ENCODE measurements at regions not wholly inside any gene's neighbourhood (a gene's known extent, or its start where the extent isn't known, plus 50 kb on each side); places are given as distances from the start of the nearest gene placed in this dataset.

GRCh38 chr3:177959188-177959587 lies 577.0 kb upstream of the KCNMB2 start:
- ATAC-seq (ENCODE audit: poor library complexity) (no peak), DNase-seq (no peak)
- Histone ChIP-seq H3K4me3 (ENCODE audit: low read length) (no peak overlapping the region), H3K4me1 (ENCODE audit: insufficient read depth, low read length) (no peaks in the 10 kb centered on the region), H3K27ac (ENCODE audit: low read depth in 1 of 2, low read length in 2 of 2) (no peak overlapping the region), H3K36me3 (ENCODE audit: insufficient read depth, low read length) (no peaks in the 10 kb centered on the region), H3K9me3 (ENCODE audit: control insufficient read depth in 1 of 2, insufficient read depth in 1 of 2, low read length in 2 of 2) (no peaks in the 10 kb centered on the region), H3K27me3 (ENCODE audit: control insufficient read depth in 1 of 2, insufficient read depth in 2 of 2, low read length in 2 of 2) (no peaks in the 10 kb centered on the region)
- POLR2A ChIA-PET = no interaction called here
- H3K27ac Mint-ChIP-seq = no peak overlapping the region
- intact Hi-C loops (cut with DNase I, micrococcal nuclease) = no loop called here
- no peaks in the 10 kb centered on the region for H3K4me1 Mint-ChIP-seq (ENCODE audit: low read depth)
- CTCF ChIA-PET = no interaction called here
- H3K4me3 Mint-ChIP-seq = no peak overlapping the region
- TF ChIP-seq, protein P1, sequence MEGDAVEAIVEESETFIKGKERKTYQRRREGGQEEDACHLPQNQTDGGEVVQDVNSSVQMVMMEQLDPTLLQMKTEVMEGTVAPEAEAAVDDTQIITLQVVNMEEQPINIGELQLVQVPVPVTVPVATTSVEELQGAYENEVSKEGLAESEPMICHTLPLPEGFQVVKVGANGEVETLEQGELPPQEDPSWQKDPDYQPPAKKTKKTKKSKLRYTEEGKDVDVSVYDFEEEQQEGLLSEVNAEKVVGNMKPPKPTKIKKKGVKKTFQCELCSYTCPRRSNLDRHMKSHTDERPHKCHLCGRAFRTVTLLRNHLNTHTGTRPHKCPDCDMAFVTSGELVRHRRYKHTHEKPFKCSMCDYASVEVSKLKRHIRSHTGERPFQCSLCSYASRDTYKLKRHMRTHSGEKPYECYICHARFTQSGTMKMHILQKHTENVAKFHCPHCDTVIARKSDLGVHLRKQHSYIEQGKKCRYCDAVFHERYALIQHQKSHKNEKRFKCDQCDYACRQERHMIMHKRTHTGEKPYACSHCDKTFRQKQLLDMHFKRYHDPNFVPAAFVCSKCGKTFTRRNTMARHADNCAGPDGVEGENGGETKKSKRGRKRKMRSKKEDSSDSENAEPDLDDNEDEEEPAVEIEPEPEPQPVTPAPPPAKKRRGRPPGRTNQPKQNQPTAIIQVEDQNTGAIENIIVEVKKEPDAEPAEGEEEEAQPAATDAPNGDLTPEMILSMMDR (IDR thresholded peaks at IDR 0.05) = no peak
- H3K27me3 Mint-ChIP-seq = no peaks in the 10 kb centered on the region
- H3K9me3 Mint-ChIP-seq = no peaks in the 10 kb centered on the region
- no peaks in the 10 kb centered on the region for H3K36me3 Mint-ChIP-seq (ENCODE audit: low read depth)

DNA sequence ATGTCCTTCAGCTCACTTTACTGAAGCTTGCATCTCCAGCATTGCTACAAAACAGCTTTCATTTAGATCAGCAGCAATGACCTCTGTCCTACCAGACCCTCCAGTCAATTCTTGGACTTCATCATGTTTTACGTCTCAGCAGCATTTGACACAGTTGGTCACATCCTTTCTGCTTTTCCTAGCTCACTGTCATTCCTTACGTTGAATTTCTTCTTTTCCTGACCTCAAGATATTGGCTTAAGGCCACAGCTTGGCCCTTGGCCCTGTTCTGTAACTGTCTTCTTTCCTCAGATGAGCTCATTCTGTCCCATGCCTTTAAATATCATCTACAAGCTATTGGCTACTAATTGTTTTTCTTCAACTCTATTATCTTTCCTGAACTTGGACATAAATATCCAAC lies 576.2 kb upstream of the KCNMB2 start:
- ChIA-PET CTCF (no interaction called here), POLR2A (interaction anchor here (0.6 to 1.0 kb wide), 2 partner anchors 16 to 120 kb away, joined by 3 read pairs; no protein-coding TSS in a partner anchor)
- H3K36me3 ChIP-seq (ENCODE audit: insufficient read depth, low read length) = no peaks in the 10 kb centered on the region
- no peak overlapping the region for H3K4me3 ChIP-seq (ENCODE audit: low read length)
- Mint-ChIP-seq H3K27me3 (no peaks in the 10 kb centered on the region), H3K4me1 (ENCODE audit: low read depth) (no peaks in the 10 kb centered on the region), H3K36me3 (ENCODE audit: low read depth) (no peaks in the 10 kb centered on the region), H3K27ac (no peak overlapping the region), H3K4me3 (no peak overlapping the region), H3K9me3 (no peaks in the 10 kb centered on the region)
- no peaks in the 10 kb centered on the region for H3K9me3 ChIP-seq (ENCODE audit: control insufficient read depth in 1 of 2, insufficient read depth in 1 of 2, low read length in 2 of 2)
- ATAC-seq (ENCODE audit: poor library complexity) = no peak
- H3K4me1 ChIP-seq (ENCODE audit: insufficient read depth, low read length) = no peaks in the 10 kb centered on the region
- no peak overlapping the region for H3K27ac ChIP-seq (ENCODE audit: low read depth in 1 of 2, low read length in 2 of 2)
- TF ChIP-seq, protein P1 (IDR thresholded peaks at IDR 0.05) = no peak
- intact Hi-C loops (cut with DNase I, micrococcal nuclease) = no loop called here
- no peak for DNase-seq
- no peaks in the 10 kb centered on the region for H3K27me3 ChIP-seq (ENCODE audit: control insufficient read depth in 1 of 2, insufficient read depth in 2 of 2, low read length in 2 of 2)

GRCh38 chr3:177960722-177961121 lies 575.5 kb upstream of the KCNMB2 start:
- ChIA-PET CTCF (no interaction called here), POLR2A (interaction anchor here (0.6 to 1.0 kb wide), 2 partner anchors 17 to 119 kb away, joined by 3 read pairs; no protein-coding TSS in a partner anchor)
- no peaks in the 10 kb centered on the region for H3K9me3 Mint-ChIP-seq
- no peaks in the 10 kb centered on the region for H3K9me3 ChIP-seq (ENCODE audit: control insufficient read depth in 1 of 2, insufficient read depth in 1 of 2, low read length in 2 of 2)
- H3K27ac ChIP-seq (ENCODE audit: low read depth in 1 of 2, low read length in 2 of 2) = no peak overlapping the region
- no peaks in the 10 kb centered on the region for H3K27me3 ChIP-seq (ENCODE audit: control insufficient read depth in 1 of 2, insufficient read depth in 2 of 2, low read length in 2 of 2)
- no peak for DNase-seq
- H3K4me3 Mint-ChIP-seq = no peak overlapping the region
- intact Hi-C loops (cut with DNase I, micrococcal nuclease) = no loop called here
- no peaks in the 10 kb centered on the region for H3K36me3 ChIP-seq (ENCODE audit: insufficient read depth, low read length)
- H3K4me1 ChIP-seq (ENCODE audit: insufficient read depth, low read length) = no peaks in the 10 kb centered on the region
- no peak overlapping the region for H3K4me3 ChIP-seq (ENCODE audit: low read length)
- H3K36me3 Mint-ChIP-seq (ENCODE audit: low read depth) = no peaks in the 10 kb centered on the region
- TF ChIP-seq, protein P1 (IDR thresholded peaks at IDR 0.05) = no peak
- H3K4me1 Mint-ChIP-seq (ENCODE audit: low read depth) = no peaks in the 10 kb centered on the region
- no peak overlapping the region for H3K27ac Mint-ChIP-seq
- H3K27me3 Mint-ChIP-seq = no peaks in the 10 kb centered on the region
- no peak for ATAC-seq (ENCODE audit: poor library complexity)
